GM12878 (cell line): ENCODE measurements at regions not wholly inside any gene's neighbourhood (a gene's known extent, or its start where the extent isn't known, plus 50 kb on each side); places are given as distances from the start of the nearest gene placed in this dataset.

Experiments
- ATAC-seq: fragments of 200-7000 bp; cut with Tn5 transposase; 3 replicates; pipeline ENCODE4 v1.9.1; 2020; ENCODE audit warnings: mild to moderate bottlenecking, moderate library complexity
- BruUV-seq: library from RNA; stranded (reverse); fragments of 400-500 nt; replicated peaks from 2 replicates; lab custom pipeline; 2021; lab: Mats Ljungman, UMichigan
- CTCF ChIA-PET: fragments of 300-600 bp; sonication (Branson Sonifier 250); formaldehyde crosslinking; extraction: SDS; loops from one replicate; lab custom pipeline; 2021; ENCODE audit warnings: inconsistent platforms; lab: Yijun Ruan, JAX
- POLR2A ChIA-PET: fragments of 350-600 bp; formaldehyde crosslinking; extraction: SDS; loops from one replicate; lab custom pipeline; 2021; ENCODE audit warnings: inconsistent platforms; lab: Charles Lee
- RAD21 ChIA-PET: fragments of 300-600 bp; sonication (Branson Sonifier 250); formaldehyde crosslinking; loops from one replicate; lab custom pipeline; 2023; ENCODE audit warnings: antibody characterized with exemption; ENCODE audit not compliant: unreplicated experiment; lab: Charles Lee
- SMC1A ChIA-PET: fragments of 300-600 bp; sonication (Branson Sonifier 250); formaldehyde crosslinking; loops from one replicate; lab custom pipeline; 2023; ENCODE audit not compliant: unreplicated experiment, uncharacterized antibody; lab: Charles Lee
- DNase-seq: peaks from one replicate; pipeline ENCODE4 v3.0.0-alpha.2; 2011; ENCODE audit warnings: low read depth, low spot score
- FAIRE-seq: peaks from 3 replicates; lab custom pipeline; 2011; peaks lifted over from hg19 to GRCh38; lab: Jason Lieb, UNC
- H2AFZ ChIP-seq: 2 replicates; pipeline ENCODE4 v1.6.0; 2011; ENCODE audit warnings: low read depth, low read length, control low read depth; ENCODE audit not compliant: control insufficient read depth
- H3K27ac ChIP-seq: 2 replicates; pipeline ENCODE4 v1.5.1; 2011; ENCODE audit warnings: control low read depth; ENCODE audit not compliant: control insufficient read depth, insufficient read depth
- H3K27me3 ChIP-seq, 2 experiments: replicated peaks in 1 of 2; 2 replicates each; pipeline versions ENCODE4 v1.6.0 to v1.6.1; 2011; ENCODE audit warnings: low read length in 1 of 2; ENCODE audit not compliant: control insufficient read depth in 2 of 2, insufficient read depth in 2 of 2
- H3K36me3 ChIP-seq, 2 experiments: 2 replicates each; pipeline ENCODE4 v1.5.1; 2011; ENCODE audit warnings: low read length in 1 of 2; ENCODE audit not compliant: control insufficient read depth in 2 of 2, insufficient read depth in 2 of 2
- H3K4me1 ChIP-seq: 2 replicates; pipeline ENCODE4 v1.6.1; 2011; ENCODE audit warnings: mild to moderate bottlenecking, low read length, moderate library complexity, mixed read lengths; ENCODE audit not compliant: control insufficient read depth, insufficient read depth
- H3K4me2 ChIP-seq: 2 replicates; pipeline ENCODE4 v1.6.0; 2011; ENCODE audit warnings: control low read depth; ENCODE audit not compliant: control insufficient read depth, insufficient read depth
- H3K4me3 ChIP-seq: fragments of 200-600 bp; sonication (generic); 2 replicates; pipeline ENCODE4 v1.5.1; 2016
- H3K79me2 ChIP-seq: 2 replicates; pipeline ENCODE4 v1.6.0; 2011; ENCODE audit warnings: low read length; ENCODE audit not compliant: control insufficient read depth, insufficient read depth
- H3K9ac ChIP-seq: 2 replicates; pipeline ENCODE4 v1.8.0; 2011; ENCODE audit warnings: low read length, control low read depth, mixed read lengths; ENCODE audit not compliant: control insufficient read depth, insufficient read depth
- H3K9me3 ChIP-seq: replicated peaks from 3 replicates; pipeline ENCODE4 v1.5.1; 2011; ENCODE audit warnings: mild to moderate bottlenecking, low read length; ENCODE audit not compliant: control insufficient read depth, insufficient read depth
- H4K20me1 ChIP-seq: 2 replicates; pipeline ENCODE4 v1.6.0; 2011; ENCODE audit not compliant: control insufficient read depth, insufficient read depth
- ASH2L ChIP-seq: fragments of 300-600, 200-600 bp; sonication (generic); IDR thresholded peaks from 2 replicates; pipeline ENCODE4 v1.6.1; 2017; ENCODE audit warnings: low read depth, mild to moderate bottlenecking, borderline replicate concordance
- BHLHE40 ChIP-seq, 2 experiments: fragments of 450-650 bp in 1 of 2; IDR thresholded peaks; 2 replicates each; pipeline ENCODE4 v1.6.1; 2011 to 2017; ENCODE audit warnings: low read depth in 2 of 2, borderline replicate concordance in 1 of 2, improper control_type of control experiment in 1 of 2, low read length in 1 of 2, mild to moderate bottlenecking in 1 of 2
- CHD1 ChIP-seq: IDR thresholded peaks from 2 replicates; pipeline ENCODE4 v1.6.1; 2012; ENCODE audit warnings: low read depth, low read length, improper control_type of control experiment
- HDAC2 ChIP-seq: fragments of 200-600 bp; sonication (generic); IDR thresholded peaks from 2 replicates; pipeline ENCODE4 v1.6.1; 2017
- HDGF ChIP-seq: fragments of 450-650 bp; IDR thresholded peaks from 2 replicates; pipeline ENCODE4 v1.6.1; 2016; ENCODE audit warnings: antibody characterized with exemption
- IKZF1 ChIP-seq: fragments of 450-650 bp; conservative IDR thresholded peaks from 2 replicates; pipeline ENCODE4 v1.6.1; 2017; ENCODE audit warnings: antibody characterized with exemption, mild to moderate bottlenecking
- RELB ChIP-seq: fragments of 450-650 bp; IDR thresholded peaks from 2 replicates; pipeline ENCODE4 v1.6.1; 2017; ENCODE audit warnings: low read depth, mild to moderate bottlenecking, moderate library complexity
- TCF7 ChIP-seq: IDR thresholded peaks from 2 replicates; pipeline ENCODE4 v1.6.1; 2014; ENCODE audit warnings: antibody characterized with exemption, borderline replicate concordance
- ZBED1 ChIP-seq: IDR thresholded peaks from 2 replicates; pipeline ENCODE4 v1.6.1; 2016; ENCODE audit warnings: borderline replicate concordance
- WGBS: methylation state at CpG from one replicate; pipeline ENCODE4 v1.1.6; 2016; ENCODE audit warnings: low lambda C conversion rate; ENCODE audit not compliant: insufficient replicate concordance, insufficient coverage; ENCODE audit errors: missing lambda C conversion rate; 5-methylcytosine and 5-hydroxymethylcytosine counted together
- in situ Hi-C: fragments of 300-500 bp; cut with MboI; formaldehyde crosslinking; loops from 9 replicates; pipeline ENCODE4 v1.14.3; 2018; ENCODE audit warnings: mixed read lengths
- intact Hi-C: fragments of 100-400 bp; cut with micrococcal nuclease; formaldehyde crosslinking; loops from one replicate; pipeline ENCODE4 v1.14.2; 2022; ENCODE audit not compliant: unreplicated experiment
- TF ChIP-seq, protein P1 (sequence below): fragments of 450-650 bp; conservative IDR thresholded peaks from 2 replicates; pipeline ENCODE4 v1.6.1; 2017; ENCODE audit warnings: mild to moderate bottlenecking, moderate library complexity
- TF ChIP-seq, protein P2 (sequence below): fragments of 450-650 bp; IDR thresholded peaks from 2 replicates; pipeline ENCODE4 v1.6.1; 2017; ENCODE audit warnings: mild to moderate bottlenecking, moderate library complexity

DNA sequence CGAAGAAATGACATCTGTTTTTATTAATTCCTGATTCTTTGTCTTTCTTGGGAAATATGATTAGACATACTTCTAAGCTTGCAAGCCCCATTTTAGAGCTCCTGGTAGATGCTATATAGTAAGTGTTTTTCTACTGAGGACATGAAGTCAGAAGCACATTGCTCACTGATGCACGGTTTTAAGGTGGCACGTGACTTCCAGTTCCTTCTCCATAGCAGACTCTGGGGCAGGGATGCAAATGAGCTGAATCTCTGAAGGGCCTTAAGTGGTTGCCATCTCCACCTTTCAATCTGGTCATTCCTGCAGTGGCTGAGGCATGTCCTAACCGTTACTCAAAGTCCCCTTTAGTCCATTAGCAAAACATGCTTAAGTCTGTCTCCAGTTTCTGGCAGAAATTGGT lies 421.2 kb upstream of the HTR1E start:
- Histone ChIP-seq H3K4me2 (no peak overlapping the region), H3K36me3 (no peaks in the 10 kb centered on the region), H4K20me1 (no peaks in the 10 kb centered on the region), H3K9me3 (no peaks in the 10 kb centered on the region), H3K4me1 (no peaks in the 10 kb centered on the region), H3K79me2 (no peaks in the 10 kb centered on the region), H3K4me3 (no peak overlapping the region), H3K9ac (no peak overlapping the region), H2AFZ (no peak overlapping the region), H3K27ac (no peak overlapping the region), H3K27me3 (no peaks in the 10 kb centered on the region)
- in situ Hi-C loops (no loop called here), intact Hi-C loops (no loop called here)
- TF ChIP-seq TCF7 = no peak
- TF ChIP-seq BHLHE40 (IDR thresholded peaks at IDR 0.05; ENCODE audit: borderline replicate concordance in 1 of 2, low read depth in 2 of 2, low read length in 1 of 2) = peak in 1 of 2 experiments; percentile 40; a peak in 2 of 4 replicates
- TF ChIP-seq CHD1 = no peak
- POLR2A ChIA-PET = no interaction called here
- no peak for DNase-seq
- no peak for FAIRE-seq
- no peak for ATAC-seq
- CTCF ChIA-PET = no interaction called here
- 1% methylated on average over 4 of the region's 4 CpGs for WGBS
- RAD21 ChIA-PET = no interaction called here
- SMC1A ChIA-PET = no interaction called here
- BruUV-seq = no TSS peak

GRCh38 chr6:86511962-86512361 lies 425.4 kb upstream of the HTR1E start:
- CTCF ChIA-PET = no interaction called here
- intact Hi-C loops = no loop called here
- POLR2A ChIA-PET = no interaction called here
- in situ Hi-C loops = no loop called here
- ATAC-seq (peak; percentile 31; the same call in 1 of the 3 replicates), FAIRE-seq (no peak), DNase-seq (no peak)
- no peak overlapping the region for H3K4me2 ChIP-seq
- no peaks in the 10 kb centered on the region for H3K79me2 ChIP-seq
- H3K4me3 ChIP-seq = no peak overlapping the region
- H2AFZ ChIP-seq = no peak overlapping the region
- H3K36me3 ChIP-seq = no peaks in the 10 kb centered on the region
- H3K27me3 ChIP-seq = no peaks in the 10 kb centered on the region
- BruUV-seq = no TSS peak
- H3K4me1 ChIP-seq = no peaks in the 10 kb centered on the region
- no peaks in the 10 kb centered on the region for H3K9me3 ChIP-seq
- SMC1A ChIA-PET = no interaction called here
- RAD21 ChIA-PET = no interaction called here
- H4K20me1 ChIP-seq = no peaks in the 10 kb centered on the region
- H3K9ac ChIP-seq = no peak overlapping the region
- H3K27ac ChIP-seq = no peak overlapping the region
- TF ChIP-seq IKZF1 (0 out of 2 replicates have a peak, but pooled peaks have one; percentile 22), ASH2L (no peak), RELB (peak; percentile 17; the same call in 1 of the 2 replicates), HDGF (no peak), ZBED1 (no peak), HDAC2 (no peak)
- TF ChIP-seq, protein P1, sequence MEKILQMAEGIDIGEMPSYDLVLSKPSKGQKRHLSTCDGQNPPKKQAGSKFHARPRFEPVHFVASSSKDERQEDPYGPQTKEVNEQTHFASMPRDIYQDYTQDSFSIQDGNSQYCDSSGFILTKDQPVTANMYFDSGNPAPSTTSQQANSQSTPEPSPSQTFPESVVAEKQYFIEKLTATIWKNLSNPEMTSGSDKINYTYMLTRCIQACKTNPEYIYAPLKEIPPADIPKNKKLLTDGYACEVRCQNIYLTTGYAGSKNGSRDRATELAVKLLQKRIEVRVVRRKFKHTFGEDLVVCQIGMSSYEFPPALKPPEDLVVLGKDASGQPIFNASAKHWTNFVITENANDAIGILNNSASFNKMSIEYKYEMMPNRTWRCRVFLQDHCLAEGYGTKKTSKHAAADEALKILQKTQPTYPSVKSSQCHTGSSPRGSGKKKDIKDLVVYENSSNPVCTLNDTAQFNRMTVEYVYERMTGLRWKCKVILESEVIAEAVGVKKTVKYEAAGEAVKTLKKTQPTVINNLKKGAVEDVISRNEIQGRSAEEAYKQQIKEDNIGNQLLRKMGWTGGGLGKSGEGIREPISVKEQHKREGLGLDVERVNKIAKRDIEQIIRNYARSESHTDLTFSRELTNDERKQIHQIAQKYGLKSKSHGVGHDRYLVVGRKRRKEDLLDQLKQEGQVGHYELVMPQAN = no peak
- TF ChIP-seq, protein P2, sequence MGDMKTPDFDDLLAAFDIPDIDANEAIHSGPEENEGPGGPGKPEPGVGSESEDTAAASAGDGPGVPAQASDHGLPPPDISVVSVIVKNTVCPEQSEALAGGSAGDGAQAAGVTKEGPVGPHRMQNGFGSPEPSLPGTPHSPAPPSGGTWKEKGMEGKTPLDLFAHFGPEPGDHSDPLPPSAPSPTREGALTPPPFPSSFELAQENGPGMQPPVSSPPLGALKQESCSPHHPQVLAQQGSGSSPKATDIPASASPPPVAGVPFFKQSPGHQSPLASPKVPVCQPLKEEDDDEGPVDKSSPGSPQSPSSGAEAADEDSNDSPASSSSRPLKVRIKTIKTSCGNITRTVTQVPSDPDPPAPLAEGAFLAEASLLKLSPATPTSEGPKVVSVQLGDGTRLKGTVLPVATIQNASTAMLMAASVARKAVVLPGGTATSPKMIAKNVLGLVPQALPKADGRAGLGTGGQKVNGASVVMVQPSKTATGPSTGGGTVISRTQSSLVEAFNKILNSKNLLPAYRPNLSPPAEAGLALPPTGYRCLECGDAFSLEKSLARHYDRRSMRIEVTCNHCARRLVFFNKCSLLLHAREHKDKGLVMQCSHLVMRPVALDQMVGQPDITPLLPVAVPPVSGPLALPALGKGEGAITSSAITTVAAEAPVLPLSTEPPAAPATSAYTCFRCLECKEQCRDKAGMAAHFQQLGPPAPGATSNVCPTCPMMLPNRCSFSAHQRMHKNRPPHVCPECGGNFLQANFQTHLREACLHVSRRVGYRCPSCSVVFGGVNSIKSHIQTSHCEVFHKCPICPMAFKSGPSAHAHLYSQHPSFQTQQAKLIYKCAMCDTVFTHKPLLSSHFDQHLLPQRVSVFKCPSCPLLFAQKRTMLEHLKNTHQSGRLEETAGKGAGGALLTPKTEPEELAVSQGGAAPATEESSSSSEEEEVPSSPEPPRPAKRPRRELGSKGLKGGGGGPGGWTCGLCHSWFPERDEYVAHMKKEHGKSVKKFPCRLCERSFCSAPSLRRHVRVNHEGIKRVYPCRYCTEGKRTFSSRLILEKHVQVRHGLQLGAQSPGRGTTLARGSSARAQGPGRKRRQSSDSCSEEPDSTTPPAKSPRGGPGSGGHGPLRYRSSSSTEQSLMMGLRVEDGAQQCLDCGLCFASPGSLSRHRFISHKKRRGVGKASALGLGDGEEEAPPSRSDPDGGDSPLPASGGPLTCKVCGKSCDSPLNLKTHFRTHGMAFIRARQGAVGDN = no peak
